ENCODE measurements at regions not wholly inside any gene's neighbourhood (a gene's known extent, or its start where the extent isn't known, plus 50 kb on each side); places are given as distances from the start of the nearest gene placed in this dataset.

DNA sequence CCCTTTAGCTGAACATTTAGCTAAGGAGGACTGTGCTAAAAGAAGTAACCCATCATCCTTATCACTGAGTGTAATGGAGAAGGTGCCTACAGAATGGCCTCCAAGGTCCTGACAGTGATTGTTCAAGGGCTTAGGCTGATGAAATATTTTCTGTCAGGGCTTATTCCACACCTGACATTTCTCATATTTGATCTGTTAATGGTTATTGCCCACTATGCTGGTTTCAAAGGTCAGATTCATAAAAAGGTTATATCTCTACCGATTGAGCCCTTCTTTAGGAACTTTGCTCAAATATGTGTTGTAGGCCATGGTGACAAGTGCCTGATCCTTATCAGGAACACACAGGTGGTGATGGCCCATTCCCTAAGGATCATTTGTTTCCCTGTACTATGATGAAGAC is 766.4 kb upstream of the ADGRL2 start:
- TF ChIP-seq, protein P1, sequence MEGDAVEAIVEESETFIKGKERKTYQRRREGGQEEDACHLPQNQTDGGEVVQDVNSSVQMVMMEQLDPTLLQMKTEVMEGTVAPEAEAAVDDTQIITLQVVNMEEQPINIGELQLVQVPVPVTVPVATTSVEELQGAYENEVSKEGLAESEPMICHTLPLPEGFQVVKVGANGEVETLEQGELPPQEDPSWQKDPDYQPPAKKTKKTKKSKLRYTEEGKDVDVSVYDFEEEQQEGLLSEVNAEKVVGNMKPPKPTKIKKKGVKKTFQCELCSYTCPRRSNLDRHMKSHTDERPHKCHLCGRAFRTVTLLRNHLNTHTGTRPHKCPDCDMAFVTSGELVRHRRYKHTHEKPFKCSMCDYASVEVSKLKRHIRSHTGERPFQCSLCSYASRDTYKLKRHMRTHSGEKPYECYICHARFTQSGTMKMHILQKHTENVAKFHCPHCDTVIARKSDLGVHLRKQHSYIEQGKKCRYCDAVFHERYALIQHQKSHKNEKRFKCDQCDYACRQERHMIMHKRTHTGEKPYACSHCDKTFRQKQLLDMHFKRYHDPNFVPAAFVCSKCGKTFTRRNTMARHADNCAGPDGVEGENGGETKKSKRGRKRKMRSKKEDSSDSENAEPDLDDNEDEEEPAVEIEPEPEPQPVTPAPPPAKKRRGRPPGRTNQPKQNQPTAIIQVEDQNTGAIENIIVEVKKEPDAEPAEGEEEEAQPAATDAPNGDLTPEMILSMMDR (conservative IDR thresholded peaks at IDR 0.05; ENCODE audit: low read depth, low read length) = no peak
- no peak for TF ChIP-seq EZH2 (IDR thresholded peaks at IDR 0.05; ENCODE audit: borderline replicate concordance, low read depth, low read length, poor library complexity, severe bottlenecking)

All from A673 (cell line).